ENCODE measurements at regions not wholly inside any gene's neighbourhood (a gene's known extent, or its start where the extent isn't known, plus 50 kb on each side); places are given as distances from the start of the nearest gene placed in this dataset.

DNA sequence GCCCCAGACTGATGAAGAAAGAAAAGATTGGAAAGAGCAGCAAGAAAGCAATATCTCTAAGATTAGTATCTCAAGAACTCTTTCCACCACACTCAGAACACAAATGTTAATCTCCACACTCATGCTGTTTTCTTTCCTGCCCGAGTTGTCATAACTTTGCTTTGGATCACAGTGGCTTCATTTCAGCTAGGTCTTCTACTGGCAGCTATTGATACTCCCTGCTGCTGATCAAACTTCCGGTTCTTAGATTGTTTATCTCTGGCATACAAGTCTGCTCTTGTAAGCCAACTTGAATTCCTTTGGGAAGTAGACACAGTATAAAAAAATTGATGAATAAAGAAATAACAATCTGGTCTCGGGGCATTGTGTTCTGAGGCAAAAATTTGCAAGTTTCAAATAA lies 77.7 kb upstream of the SPEF2 start:
- no peak overlapping the region for H3K56ac ChIP-seq (replicated peaks; ENCODE audit: insufficient read length, low read depth, low read length)
- no peaks in the 10 kb centered on the region for H3K9me3 ChIP-seq (ENCODE audit: insufficient read depth in 2 of 2, low read depth in 1 of 2, low read length in 1 of 2)
- no peaks in the 10 kb centered on the region for H4K20me1 ChIP-seq (replicated peaks in 1 of 2; ENCODE audit: control insufficient read depth in 1 of 2, insufficient read depth in 2 of 2, low read length in 2 of 2)
- H2BK15ac ChIP-seq (ENCODE audit: low read length): no peak overlapping the region
- no peak overlapping the region for H4K8ac ChIP-seq (ENCODE audit: extremely low read depth, insufficient read depth, low read length)
- no peak overlapping the region for H2BK5ac ChIP-seq (ENCODE audit: low read depth, low read length)
- no peak overlapping the region for H4K5ac ChIP-seq (ENCODE audit: insufficient read length, low read depth, low read length)
- H3K9ac ChIP-seq (replicated peaks in 1 of 4; ENCODE audit: extremely low read depth in 1 of 4, low read depth in 3 of 4, low read length in 3 of 4): no peak overlapping the region
- ChIA-PET CTCF (ENCODE audit: partially characterized antibody) (no interaction called here), POLR2A (ENCODE audit: partially characterized antibody) (no interaction called here)
- H3K79me2 ChIP-seq (ENCODE audit: control insufficient read depth in 1 of 2, insufficient read depth in 2 of 2, low read length in 2 of 2): no peaks in the 10 kb centered on the region
- no peak overlapping the region for H3K14ac ChIP-seq (ENCODE audit: insufficient read length)
- WGBS, 2 experiments (ENCODE audit: extremely low coverage in 1 of 2, insufficient coverage in 1 of 2, insufficient read length in 1 of 2, insufficient replicate concordance in 2 of 2, low coverage in 1 of 2, low lambda C conversion rate in 2 of 2, missing lambda C conversion rate in 1 of 2): 85% methylated on average over 3 of the region's 3 CpGs; no CpG with 5 or more reads in 1 of the 2 experiments
- no peak overlapping the region for H2BK120ac ChIP-seq (replicated peaks; ENCODE audit: low read depth, low read length)
- H3K36me3 ChIP-seq (ENCODE audit: control insufficient read depth in 2 of 4, insufficient read depth in 4 of 4, low read length in 3 of 4): no peaks in the 10 kb centered on the region
- no peaks in the 10 kb centered on the region; a peak in 1 of 7 replicates for H3K27me3 ChIP-seq (replicated peaks in 1 of 4; ENCODE audit: control insufficient read depth in 3 of 4, extremely low read depth in 1 of 4, insufficient read depth in 3 of 4, low read length in 3 of 4)
- no peaks in the 10 kb centered on the region for H3K79me1 ChIP-seq (ENCODE audit: low read depth, low read length)
- H2BK12ac ChIP-seq (ENCODE audit: low read depth, low read length): no peak overlapping the region
- no peak overlapping the region for H3K23ac ChIP-seq (ENCODE audit: insufficient read length)
- H3K4ac ChIP-seq (replicated peaks; ENCODE audit: insufficient read length, low read depth, low read length): no peak overlapping the region
- H3K27ac ChIP-seq (ENCODE audit: low read depth, low read length): no peak overlapping the region
- no peak overlapping the region for H2AFZ ChIP-seq (ENCODE audit: low read length)
- H3K23me2 ChIP-seq (ENCODE audit: low read depth, low read length): no peaks in the 10 kb centered on the region
- H3K4me2 ChIP-seq (ENCODE audit: insufficient read depth in 1 of 2, low read depth in 2 of 2, low read length in 2 of 2): no peak overlapping the region
- H2BK20ac ChIP-seq (ENCODE audit: low read length): no peak overlapping the region
- H3K18ac ChIP-seq (ENCODE audit: extremely low read depth, low read length): no peak overlapping the region
- no peaks in the 10 kb centered on the region for H3K4me1 ChIP-seq (replicated peaks in 1 of 4; ENCODE audit: control insufficient read depth in 3 of 4, insufficient read depth in 4 of 4, low read length in 3 of 4)
- no peak for FAIRE-seq
- H3K4me3 ChIP-seq (ENCODE audit: extremely low read depth in 1 of 4, insufficient read depth in 2 of 4, low read depth in 3 of 4, low read length in 4 of 4): no peak overlapping the region
- no peak overlapping the region for H2AK5ac ChIP-seq (ENCODE audit: low read depth, low read length)
- no peak for DNase-seq (ENCODE audit: low read depth in 1 of 2, low spot score in 2 of 2)
- no peak for TF ChIP-seq JUN (IDR thresholded peaks at IDR 0.05; ENCODE audit: low read depth, low read length)
- TF ChIP-seq TBP (IDR thresholded peaks at IDR 0.05; ENCODE audit: low read depth, low read length): no peak
- no peak for TF ChIP-seq POU5F1 (IDR thresholded peaks at IDR 0.05; ENCODE audit: low read depth, low read length)
- TF ChIP-seq PHF8 (conservative IDR thresholded peaks at IDR 0.05; ENCODE audit: low read depth, low read length): no peak
- no peak for TF ChIP-seq GABPA (IDR thresholded peaks at IDR 0.05; ENCODE audit: borderline replicate concordance, insufficient read depth, low read length)
- TF ChIP-seq ZNF274 (IDR thresholded peaks at IDR 0.05; ENCODE audit: borderline replicate concordance, extremely low read depth, low read length): no peak
- no peak for TF ChIP-seq MAFK (IDR thresholded peaks at IDR 0.05; ENCODE audit: low read depth, low read length)
- no peak for TF ChIP-seq TAF7 (optimal IDR thresholded peaks at IDR 0.05; ENCODE audit: borderline replicate concordance, low read depth, low read length)
- TF ChIP-seq CBX8 (IDR thresholded peaks at IDR 0.05; ENCODE audit: borderline replicate concordance, low read depth, low read length): no peak
- TF ChIP-seq, protein P1, sequence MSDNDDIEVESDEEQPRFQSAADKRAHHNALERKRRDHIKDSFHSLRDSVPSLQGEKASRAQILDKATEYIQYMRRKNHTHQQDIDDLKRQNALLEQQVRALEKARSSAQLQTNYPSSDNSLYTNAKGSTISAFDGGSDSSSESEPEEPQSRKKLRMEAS (IDR thresholded peaks at IDR 0.05): no peak
- no peak overlapping the region for H4K91ac ChIP-seq (replicated peaks; ENCODE audit: insufficient read length, low read length)

Measured in H1 (cell line).